ENCODE measurements at regions not wholly inside any gene's neighbourhood (a gene's known extent, or its start where the extent isn't known, plus 50 kb on each side); places are given as distances from the start of the nearest gene placed in this dataset.

DNA sequence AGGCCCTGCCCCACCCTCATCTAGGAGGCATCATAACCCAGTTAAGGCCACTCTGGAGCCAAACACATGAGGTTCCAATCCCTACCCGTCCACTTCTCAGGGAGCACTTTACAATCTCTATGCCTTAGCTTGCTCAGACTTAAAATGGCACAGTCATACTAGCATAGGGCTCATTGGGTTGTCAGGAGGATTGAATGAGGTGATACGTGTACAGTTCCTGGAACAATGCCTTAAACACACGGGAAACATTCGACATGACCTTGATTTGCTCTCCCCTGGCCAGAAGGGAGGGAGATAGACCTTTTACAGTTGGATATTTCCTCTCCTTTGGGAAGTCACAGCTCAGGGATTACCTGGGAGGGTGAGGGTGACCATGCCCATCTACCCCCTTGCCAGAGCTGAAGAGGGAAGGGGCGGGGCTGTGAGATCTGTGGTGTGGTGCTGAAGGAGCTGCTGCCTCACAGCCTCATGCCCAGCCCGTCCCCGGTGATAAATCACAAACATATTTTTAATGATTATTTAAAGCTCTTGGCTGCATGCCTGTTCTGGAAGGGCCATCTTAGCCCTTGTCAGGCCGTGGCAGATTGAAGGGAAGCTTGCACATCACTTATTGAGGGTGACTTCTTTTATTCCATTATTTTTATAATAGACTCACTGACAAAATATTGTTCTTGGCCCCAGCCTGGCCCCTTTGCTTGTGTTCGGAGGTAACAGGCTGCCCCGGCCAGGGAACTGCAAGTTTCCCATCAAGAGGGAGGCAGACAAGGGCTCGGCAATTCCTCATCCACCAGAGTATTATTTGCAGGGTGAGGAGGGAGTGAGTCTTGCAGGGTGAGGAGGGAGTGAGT is 83.4 kb downstream of the FOXD2 start:
- TF ChIP-seq POLR2A (IDR thresholded peaks at IDR 0.05; ENCODE audit: low read depth, low read length) (no peak), POLR2AphosphoS5 (IDR thresholded peaks at IDR 0.05; ENCODE audit: low read depth, low read length) (no peak), TAF1 (IDR thresholded peaks at IDR 0.05; ENCODE audit: low read depth, low read length) (no peak)

Measured in GM12891 (cell line).